GM18909 (cell line): ENCODE measurements at regions not wholly inside any gene's neighbourhood (a gene's known extent, or its start where the extent isn't known, plus 50 kb on each side); places are given as distances from the start of the nearest gene placed in this dataset.

ENCODE experiments used
- ATAC-seq: cut with Tn5 transposase; IDR thresholded peaks from one replicate; pipeline ENCODE4 v1.9.1; 2021; ENCODE audit warnings: mild to moderate bottlenecking; ENCODE audit not compliant: unreplicated experiment, poor library complexity

GRCh38 chr11:127592371-127592770 is 591.8 kb upstream of the KIRREL3 start:
- no peak for ATAC-seq

- ATAC-seq, result no peak
Observed at GRCh38 chr11:127590314-127590713, 589.7 kb upstream of the KIRREL3 start.

DNA sequence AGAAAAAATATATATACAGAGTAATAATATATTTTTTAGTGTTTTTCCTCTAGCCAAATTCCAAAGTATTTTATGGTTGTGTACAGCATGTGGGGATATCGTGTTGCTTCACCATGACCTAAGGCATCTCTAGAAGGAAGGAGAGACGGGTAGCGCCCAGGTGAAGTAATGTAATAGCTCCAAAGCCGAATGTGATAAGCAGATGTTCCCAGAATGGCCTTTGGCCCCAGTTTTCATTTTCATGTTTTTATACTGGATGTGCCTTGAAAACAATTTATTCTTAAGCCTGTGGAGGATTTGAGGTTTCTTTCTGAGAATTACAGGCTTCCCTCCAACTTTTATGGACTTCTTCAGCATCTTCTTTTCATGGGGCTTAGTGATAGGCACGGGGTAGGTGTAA is 587.9 kb upstream of the KIRREL3 start:
- no peak for ATAC-seq

- ATAC-seq, result no peak
Observed at GRCh38 chr11:127587511-127587910, 586.9 kb upstream of the KIRREL3 start.

DNA sequence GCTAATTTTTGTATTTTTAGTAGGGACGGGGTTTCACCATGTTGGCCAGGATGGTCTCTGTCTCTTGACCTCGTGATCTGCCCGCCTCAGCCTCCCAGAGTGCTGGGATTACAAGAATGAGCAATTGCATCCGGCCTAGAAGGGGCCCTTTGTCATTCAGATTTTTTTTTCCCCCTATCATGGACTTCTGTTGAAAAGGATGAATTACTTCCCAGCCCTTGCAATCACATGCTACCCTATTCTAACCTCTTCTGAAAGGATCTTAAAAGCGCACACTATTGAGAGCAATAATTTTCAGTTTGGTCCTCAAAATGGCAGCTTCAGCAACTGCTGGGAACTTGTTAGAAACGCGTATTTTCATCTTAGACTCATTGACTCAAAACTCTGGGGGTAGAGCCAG is 575.6 kb upstream of the KIRREL3 start:
- ATAC-seq, result no peak

- no peak for ATAC-seq
Observed at GRCh38 chr11:127574478-127574877, 573.9 kb upstream of the KIRREL3 start.

DNA sequence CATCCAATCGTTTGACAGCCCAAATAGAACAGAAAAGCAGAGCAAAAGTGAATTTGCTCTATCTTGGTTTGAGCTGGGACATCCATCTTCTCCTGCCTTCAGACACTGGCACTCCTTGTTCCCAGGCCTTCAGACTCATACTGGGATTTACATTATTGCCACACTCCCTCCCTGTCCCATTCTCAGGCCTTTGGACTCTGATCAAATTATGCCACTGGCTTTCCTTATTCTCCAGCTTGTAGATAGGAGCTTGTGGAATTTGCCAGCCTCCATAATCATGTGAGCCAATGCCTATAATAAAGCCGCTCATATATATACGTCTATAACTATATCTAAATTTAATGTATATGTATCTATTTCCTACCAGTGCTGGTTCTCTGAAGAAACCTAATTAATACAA is 568.3 kb upstream of the KIRREL3 start:
- ATAC-seq, result no peak

DNA sequence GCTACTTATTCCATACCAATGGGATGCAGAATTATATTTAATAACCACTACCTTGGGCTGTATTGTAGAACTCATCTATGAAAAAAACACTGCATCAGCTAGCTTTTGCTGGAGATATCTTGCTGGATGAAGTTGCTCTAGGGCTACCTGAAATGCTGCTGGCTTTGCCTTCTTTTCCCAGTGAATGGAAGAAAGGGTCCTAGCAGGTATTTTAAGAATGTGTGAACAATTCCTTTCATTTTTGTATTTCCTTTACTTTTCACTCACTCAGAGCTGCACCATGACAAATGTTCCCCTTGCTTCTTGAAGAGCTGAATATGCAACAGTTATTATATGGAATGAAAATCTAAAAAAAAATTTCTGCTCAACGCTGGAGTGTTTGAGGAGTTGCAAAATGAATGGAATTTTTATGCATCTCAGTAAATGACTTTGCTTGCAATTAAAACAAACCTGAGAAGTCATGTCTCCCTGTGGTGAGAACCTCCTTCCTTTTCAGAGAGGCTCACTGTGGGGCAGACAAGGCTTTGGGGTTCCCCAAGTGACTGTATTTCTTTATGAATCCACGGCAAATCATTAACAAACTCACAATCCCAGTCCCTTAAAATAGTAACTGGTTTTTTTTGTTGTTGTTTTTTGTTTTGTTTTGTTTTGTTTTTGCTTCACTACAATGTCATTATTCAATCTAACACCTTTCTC is 566.8 kb upstream of the KIRREL3 start:
- no peak for ATAC-seq

- no peak for ATAC-seq
Observed at GRCh38 chr11:127564810-127565209, 564.2 kb upstream of the KIRREL3 start.

DNA sequence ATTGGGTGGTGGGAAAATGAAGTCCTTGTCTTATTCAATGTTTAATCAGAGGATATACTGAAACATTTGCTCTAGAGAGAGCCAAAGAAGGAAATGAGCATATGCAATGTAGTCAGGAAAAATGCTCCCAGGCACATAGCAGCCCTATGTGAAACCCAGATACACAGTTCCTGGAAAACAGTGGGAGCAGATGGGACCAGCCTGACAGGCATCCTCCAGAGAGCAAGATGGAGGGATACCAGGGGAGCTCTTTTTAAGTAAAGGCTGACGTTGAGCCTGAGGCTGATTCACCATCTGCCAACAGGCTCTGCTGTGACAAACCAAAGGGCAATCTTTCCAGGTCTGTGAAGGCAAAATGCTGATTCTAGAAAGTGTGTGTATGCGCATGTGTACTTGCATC is 559.4 kb upstream of the KIRREL3 start:
- ATAC-seq, result no peak

- no peak for ATAC-seq
Observed at GRCh38 chr11:127552446-127552845, 551.9 kb upstream of the KIRREL3 start.

DNA sequence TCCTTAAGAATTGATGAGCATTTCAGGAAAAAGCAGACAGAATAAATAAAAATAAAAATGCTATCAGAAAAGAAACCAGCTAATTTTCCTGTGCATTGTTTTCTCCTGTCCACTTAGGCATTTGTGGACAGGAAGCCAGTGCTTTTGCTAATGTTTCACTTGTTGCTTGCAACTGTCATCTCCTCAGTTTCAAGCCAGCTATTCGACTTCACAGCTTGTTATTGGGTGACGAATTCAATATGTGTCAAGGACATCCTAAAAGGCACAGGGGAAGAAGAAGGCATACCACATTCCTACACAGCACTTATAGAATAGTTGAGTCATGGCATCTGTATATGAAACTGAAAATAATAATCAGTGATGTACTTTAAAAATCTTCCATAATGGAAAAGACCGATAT is 530.6 kb upstream of the KIRREL3 start:
- ATAC-seq, result no peak

GRCh38 chr11:127528297-127528696 is 527.7 kb upstream of the KIRREL3 start:
- ATAC-seq, result no peak

GRCh38 chr11:127524618-127525017 is 524.0 kb upstream of the KIRREL3 start:
- ATAC-seq, result no peak

DNA sequence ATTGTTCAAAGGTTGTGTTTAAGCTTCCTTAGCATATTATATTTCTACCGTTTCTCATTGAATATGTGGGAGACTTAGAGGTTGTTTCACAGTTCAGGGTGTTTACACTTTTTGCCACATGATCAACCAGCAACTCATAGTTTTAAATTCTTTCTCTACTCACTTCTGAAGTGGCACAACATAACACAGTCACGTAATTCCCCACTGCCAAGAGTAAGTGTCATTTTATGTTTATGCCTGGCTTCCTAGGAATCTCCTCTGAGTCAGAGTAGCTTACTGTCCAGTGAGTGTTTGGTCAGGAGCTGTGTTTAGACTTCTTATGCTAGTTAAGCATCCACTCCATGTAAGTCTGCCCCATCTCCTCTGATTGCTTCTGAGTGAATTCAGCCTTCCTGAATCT is 520.8 kb upstream of the KIRREL3 start:
- no peak for ATAC-seq

GRCh38 chr11:127507851-127508250 is 507.3 kb upstream of the KIRREL3 start:
- no peak for ATAC-seq

DNA sequence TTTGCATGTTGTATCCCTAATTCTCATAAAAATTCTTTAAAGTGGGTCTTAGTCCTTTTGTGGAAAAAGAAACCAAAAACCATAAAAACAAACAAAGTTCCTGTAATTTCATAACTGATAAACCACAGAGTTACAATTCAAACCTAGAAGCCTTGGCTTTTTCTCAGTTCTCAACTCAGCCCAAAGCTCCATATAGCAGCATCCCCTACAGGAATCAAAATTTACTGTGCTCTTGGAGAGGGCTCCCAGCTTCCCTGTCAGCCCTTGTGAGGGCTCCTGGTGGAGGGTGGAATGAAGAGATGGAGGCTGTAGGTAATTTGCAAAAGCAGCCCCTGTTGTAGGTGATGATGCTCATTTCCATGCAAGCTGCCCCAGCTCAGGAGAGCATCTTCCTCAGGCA is 506.1 kb upstream of the KIRREL3 start:
- no peak for ATAC-seq

DNA sequence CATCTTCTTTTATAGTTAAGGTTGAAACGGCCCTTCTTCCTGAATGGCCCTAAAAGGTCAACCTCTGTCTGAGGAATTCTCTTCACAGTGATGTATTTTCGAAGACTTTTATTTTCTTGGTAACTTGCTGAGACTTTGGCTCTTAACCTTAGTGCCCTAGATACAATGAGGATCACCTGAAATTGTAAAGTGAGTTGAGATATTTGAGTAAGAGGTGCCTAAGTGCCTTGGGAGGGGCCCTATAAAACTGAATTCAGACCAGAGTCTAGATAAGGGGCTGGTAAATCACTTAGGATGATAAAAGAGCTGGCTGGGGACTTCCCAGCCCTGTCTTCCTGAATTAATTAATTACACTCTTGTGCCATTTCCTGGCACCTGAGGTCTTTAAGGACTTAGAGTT is 505.6 kb upstream of the KIRREL3 start:
- ATAC-seq, result no peak

DNA sequence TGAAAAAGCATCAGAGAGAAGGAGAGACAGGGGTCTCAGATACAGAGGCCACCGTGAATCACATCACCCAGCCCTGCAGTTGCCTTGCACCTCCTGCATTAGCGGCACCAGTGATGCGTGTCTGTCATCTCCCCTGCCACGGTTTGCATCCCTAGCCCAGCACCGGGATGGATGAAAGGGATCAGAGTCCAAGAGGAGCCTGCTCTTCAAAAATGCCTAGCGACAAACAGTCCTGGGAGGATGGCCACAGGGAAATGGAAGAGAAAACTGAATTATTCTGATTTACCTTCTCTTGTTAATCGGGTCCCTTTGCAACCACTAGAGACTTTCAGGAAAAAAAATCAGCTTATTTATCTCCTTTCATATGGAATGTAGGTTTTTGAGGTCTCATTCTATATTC is 495.6 kb upstream of the KIRREL3 start:
- no peak for ATAC-seq

- ATAC-seq, result no peak
Observed at GRCh38 chr11:127493330-127494022, 492.9 kb upstream of the KIRREL3 start.

DNA sequence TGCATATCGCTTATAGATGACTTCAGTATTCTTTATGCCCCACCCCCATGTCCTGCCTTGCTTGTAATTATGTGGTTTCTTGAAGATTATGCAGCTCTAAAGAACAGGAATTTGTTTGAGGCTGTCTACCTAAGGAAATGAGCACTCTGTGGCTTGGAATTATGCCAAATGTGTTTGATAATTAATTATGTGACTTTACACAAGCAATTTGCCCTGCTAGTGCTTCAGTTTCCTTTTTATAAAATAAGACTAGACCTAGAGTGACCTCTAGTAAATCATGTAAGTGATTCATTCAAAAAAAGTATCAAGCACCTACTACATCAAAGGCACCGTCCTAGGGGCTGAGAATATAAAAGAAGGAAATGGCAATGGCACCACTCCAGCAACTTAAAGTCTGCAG is 491.5 kb upstream of the KIRREL3 start:
- no peak for ATAC-seq

DNA sequence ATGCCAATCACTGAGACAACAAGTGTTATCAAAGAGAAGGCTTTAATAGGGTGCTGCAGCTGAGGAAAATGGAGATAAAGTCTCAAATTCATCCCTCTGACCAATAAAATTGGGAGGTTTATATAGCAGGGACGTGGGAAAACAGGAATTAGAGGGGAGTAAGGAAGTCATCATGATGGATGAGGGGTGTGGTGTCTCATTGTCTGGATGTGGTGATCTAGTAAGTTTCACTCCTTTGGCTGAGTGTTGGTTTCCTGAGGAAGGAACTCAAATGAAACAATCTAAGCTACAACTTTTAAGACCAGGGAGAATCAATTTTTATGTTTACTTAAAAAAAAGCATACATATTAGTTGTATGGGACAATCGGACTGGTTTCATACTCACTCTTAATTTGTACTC is 491.0 kb upstream of the KIRREL3 start:
- no peak for ATAC-seq
